ENCODE measurements at regions not wholly inside any gene's neighbourhood (a gene's known extent, or its start where the extent isn't known, plus 50 kb on each side); places are given as distances from the start of the nearest gene placed in this dataset.
"Not testable (repeated sequence)": the region's sequence is repeated elsewhere in the genome, so short reads cannot be mapped to it uniquely, and the experiment has no call there.

DNA sequence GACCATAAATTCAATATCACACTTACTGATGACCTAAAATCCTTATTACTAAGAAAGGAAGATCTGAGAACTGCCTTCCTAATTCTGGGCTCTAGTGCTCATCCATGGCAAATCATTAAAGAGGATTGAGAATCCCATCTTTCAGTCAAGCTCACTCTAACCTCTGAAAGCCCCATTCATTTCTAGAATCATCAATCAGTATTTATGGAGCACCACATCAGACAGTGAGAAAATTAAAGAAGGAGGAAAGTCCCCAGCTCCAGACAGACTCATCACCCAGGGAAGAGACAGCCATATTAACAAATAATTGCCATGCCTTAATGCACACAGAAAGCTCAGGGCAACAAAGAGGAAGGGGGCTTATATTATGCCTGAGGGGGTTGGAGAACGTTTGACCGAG, 256.1 kb upstream of the SOX9 start:
- no peaks in the 10 kb centered on the region for H3K4me1 ChIP-seq (ENCODE audit: control insufficient read depth in 2 of 2, insufficient read depth in 2 of 2, low read length in 2 of 2)
- no peaks in the 10 kb centered on the region for H3K36me3 ChIP-seq (ENCODE audit: control insufficient read depth in 2 of 2, insufficient read depth in 2 of 2, low read length in 1 of 2)
- no peaks in the 10 kb centered on the region for H3K27me3 ChIP-seq (ENCODE audit: control insufficient read depth in 2 of 2, insufficient read depth in 1 of 2, low read length in 1 of 2)
- no peak for DNase-seq (ENCODE audit: low read depth in 6 of 9, low spot score in 9 of 9)
- no peak overlapping the region for H3K4me3 ChIP-seq (ENCODE audit: low read length in 2 of 2)
- H3K27ac ChIP-seq (ENCODE audit: low read depth in 1 of 2, low read length in 1 of 2) = no peak overlapping the region
- WGBS = 88% methylated on average over 2 of the region's 2 CpGs
- H3K9me3 ChIP-seq (ENCODE audit: control insufficient read depth in 2 of 2, insufficient read depth in 1 of 2, low read length in 1 of 2) = peaks cover 0 to under 1% of the 10 kb centered on the region in 2 donors

DNA sequence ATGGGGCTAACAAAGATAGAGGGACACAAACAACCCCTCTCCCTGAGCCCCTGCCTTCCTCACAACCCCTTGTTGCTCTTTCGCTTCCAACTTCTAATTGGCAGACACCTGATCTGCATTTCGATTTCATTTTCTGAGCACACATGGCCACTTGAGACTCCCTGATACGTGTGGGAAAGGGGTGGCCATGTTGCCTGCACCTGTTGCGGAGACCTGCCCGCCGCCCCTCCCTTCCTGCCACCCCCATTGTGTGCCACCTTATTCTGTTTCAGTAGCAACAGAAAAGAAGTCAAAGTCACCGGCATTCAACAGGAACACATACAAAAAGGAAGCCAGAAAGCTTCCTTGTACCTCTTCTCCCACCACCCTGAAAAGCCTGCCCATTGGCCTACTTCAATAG, 254.7 kb upstream of the SOX9 start:
- Histone ChIP-seq H3K9me3 (ENCODE audit: control insufficient read depth in 2 of 2, insufficient read depth in 1 of 2, low read length in 1 of 2) (no peaks in the 10 kb centered on the region), H3K4me3 (ENCODE audit: low read length in 2 of 2) (no peak overlapping the region), H3K4me1 (ENCODE audit: control insufficient read depth in 2 of 2, insufficient read depth in 2 of 2, low read length in 2 of 2) (no peaks in the 10 kb centered on the region), H3K27me3 (ENCODE audit: control insufficient read depth in 2 of 2, insufficient read depth in 1 of 2, low read length in 1 of 2) (no peaks in the 10 kb centered on the region), H3K36me3 (ENCODE audit: control insufficient read depth in 2 of 2, insufficient read depth in 2 of 2, low read length in 1 of 2) (no peaks in the 10 kb centered on the region), H3K27ac (ENCODE audit: low read depth in 1 of 2, low read length in 1 of 2) (no peak overlapping the region)
- WGBS = 88% methylated on average over 7 of the region's 7 CpGs
- no peak for DNase-seq (ENCODE audit: low read depth in 6 of 9, low spot score in 9 of 9)

GRCh38 chr17:71869293-71869692, 251.5 kb upstream of the SOX9 start:
- DNase-seq (ENCODE audit: low read depth in 6 of 9, low spot score in 9 of 9) = no peak
- no peak overlapping the region for H3K4me3 ChIP-seq (ENCODE audit: low read length in 2 of 2)
- H3K27me3 ChIP-seq (ENCODE audit: control insufficient read depth in 2 of 2, insufficient read depth in 1 of 2, low read length in 1 of 2) = no peaks in the 10 kb centered on the region
- whole genome bisulfite sequencing = 78% methylated on average over 4 of the region's 4 CpGs
- no peaks in the 10 kb centered on the region for H3K4me1 ChIP-seq (ENCODE audit: control insufficient read depth in 2 of 2, insufficient read depth in 2 of 2, low read length in 2 of 2)
- no peaks in the 10 kb centered on the region for H3K36me3 ChIP-seq (ENCODE audit: control insufficient read depth in 2 of 2, insufficient read depth in 2 of 2, low read length in 1 of 2)
- no peak overlapping the region for H3K27ac ChIP-seq (ENCODE audit: low read depth in 1 of 2, low read length in 1 of 2)
- H3K9me3 ChIP-seq (ENCODE audit: control insufficient read depth in 2 of 2, insufficient read depth in 1 of 2, low read length in 1 of 2) = no peaks in the 10 kb centered on the region

GRCh38 chr17:71869841-71870545, 250.8 kb upstream of the SOX9 start:
- WGBS = 73% methylated on average over 6 of the region's 6 CpGs
- Histone ChIP-seq H3K4me3 (ENCODE audit: low read length in 2 of 2) (no peak overlapping the region), H3K4me1 (ENCODE audit: control insufficient read depth in 2 of 2, insufficient read depth in 2 of 2, low read length in 2 of 2) (no peaks in the 10 kb centered on the region), H3K27me3 (ENCODE audit: control insufficient read depth in 2 of 2, insufficient read depth in 1 of 2, low read length in 1 of 2) (no peaks in the 10 kb centered on the region), H3K27ac (ENCODE audit: low read depth in 1 of 2, low read length in 1 of 2) (no peak overlapping the region), H3K9me3 (ENCODE audit: control insufficient read depth in 2 of 2, insufficient read depth in 1 of 2, low read length in 1 of 2) (no peaks in the 10 kb centered on the region), H3K36me3 (ENCODE audit: control insufficient read depth in 2 of 2, insufficient read depth in 2 of 2, low read length in 1 of 2) (no peaks in the 10 kb centered on the region)
- DNase-seq (ENCODE audit: low read depth in 6 of 9, low spot score in 9 of 9) = no peak

DNA sequence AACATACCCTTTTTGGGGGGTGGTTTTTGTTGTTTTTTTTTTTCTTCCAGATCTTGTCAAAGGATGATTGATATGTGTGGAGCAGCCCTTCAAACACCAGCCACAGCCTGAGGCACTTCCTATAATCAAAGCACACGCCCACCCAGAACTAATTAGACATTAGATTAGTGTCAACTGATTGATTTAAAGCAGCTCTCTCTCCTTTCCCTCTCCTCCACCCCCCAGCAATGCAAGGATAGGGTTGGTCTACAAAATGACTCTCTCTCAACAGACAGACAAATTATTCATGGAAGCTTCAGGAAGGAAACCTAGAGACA, 250.3 kb upstream of the SOX9 start:
- Histone ChIP-seq H3K27me3 (ENCODE audit: control insufficient read depth in 2 of 2, insufficient read depth in 1 of 2, low read length in 1 of 2) (no peaks in the 10 kb centered on the region), H3K9me3 (ENCODE audit: control insufficient read depth in 2 of 2, insufficient read depth in 1 of 2, low read length in 1 of 2) (no peaks in the 10 kb centered on the region), H3K4me3 (ENCODE audit: low read length in 2 of 2) (no peak overlapping the region), H3K36me3 (ENCODE audit: control insufficient read depth in 2 of 2, insufficient read depth in 2 of 2, low read length in 1 of 2) (no peaks in the 10 kb centered on the region), H3K27ac (ENCODE audit: low read depth in 1 of 2, low read length in 1 of 2) (no peak overlapping the region), H3K4me1 (ENCODE audit: control insufficient read depth in 2 of 2, insufficient read depth in 2 of 2, low read length in 2 of 2) (no peaks in the 10 kb centered on the region)
- no peak for DNase-seq (ENCODE audit: low read depth in 6 of 9, low spot score in 9 of 9)
- WGBS = 13% methylated on average over 1 of the region's 1 CpG

- no peaks in the 10 kb centered on the region for H3K36me3 ChIP-seq (ENCODE audit: control insufficient read depth in 2 of 2, insufficient read depth in 2 of 2, low read length in 1 of 2)
- H3K4me1 ChIP-seq (ENCODE audit: control insufficient read depth in 2 of 2, insufficient read depth in 2 of 2, low read length in 2 of 2) = no peaks in the 10 kb centered on the region
- H3K4me3 ChIP-seq (ENCODE audit: low read length in 2 of 2) = no peak overlapping the region
- WGBS = 95% methylated on average over 6 of the region's 6 CpGs
- H3K27me3 ChIP-seq (ENCODE audit: control insufficient read depth in 2 of 2, insufficient read depth in 1 of 2, low read length in 1 of 2) = no peaks in the 10 kb centered on the region
- no peak for DNase-seq (ENCODE audit: low read depth in 6 of 9, low spot score in 9 of 9)
- no peak overlapping the region for H3K27ac ChIP-seq (ENCODE audit: low read depth in 1 of 2, low read length in 1 of 2)
- H3K9me3 ChIP-seq (ENCODE audit: control insufficient read depth in 2 of 2, insufficient read depth in 1 of 2, low read length in 1 of 2) = no peaks in the 10 kb centered on the region
Measured at GRCh38 chr17:71872843-71873485, 247.9 kb upstream of the SOX9 start.

GRCh38 chr17:71874773-71875172, 246.0 kb upstream of the SOX9 start:
- not testable (repeated sequence) for H3K36me3 ChIP-seq (ENCODE audit: control insufficient read depth in 2 of 2, insufficient read depth in 2 of 2, low read length in 1 of 2); DNase-seq (ENCODE audit: low read depth in 6 of 9, low spot score in 9 of 9); H3K4me3 ChIP-seq (ENCODE audit: low read length in 2 of 2); H3K4me1 ChIP-seq (ENCODE audit: control insufficient read depth in 2 of 2, insufficient read depth in 2 of 2, low read length in 2 of 2); H3K27ac ChIP-seq (ENCODE audit: low read depth in 1 of 2, low read length in 1 of 2); H3K9me3 ChIP-seq (ENCODE audit: control insufficient read depth in 2 of 2, insufficient read depth in 1 of 2, low read length in 1 of 2); H3K27me3 ChIP-seq (ENCODE audit: control insufficient read depth in 2 of 2, insufficient read depth in 1 of 2, low read length in 1 of 2)
- 84% methylated on average over 2 of the region's 2 CpGs for WGBS

DNA sequence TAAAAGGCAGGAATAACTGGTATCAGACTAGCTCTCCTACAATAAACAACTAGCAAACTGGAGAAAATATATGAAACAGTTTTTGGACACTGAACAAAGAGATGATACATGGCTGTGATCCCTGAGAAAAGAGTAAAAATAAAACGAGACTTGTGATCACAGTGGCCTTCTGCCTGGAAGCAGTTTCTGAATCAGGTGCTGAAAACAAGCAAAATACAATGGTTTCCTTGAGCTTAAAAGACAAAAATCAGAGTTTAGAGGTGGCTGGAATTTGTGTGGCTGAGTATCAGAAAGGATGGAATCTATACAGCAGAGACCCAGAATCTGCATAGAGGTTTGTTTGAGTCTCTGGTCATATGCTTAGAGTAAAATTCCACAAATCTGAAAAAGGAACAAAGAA, 242.5 kb upstream of the SOX9 start:
- Histone ChIP-seq H3K4me1 (ENCODE audit: control insufficient read depth in 2 of 2, insufficient read depth in 2 of 2, low read length in 2 of 2) (no peaks in the 10 kb centered on the region), H3K27me3 (ENCODE audit: control insufficient read depth in 2 of 2, insufficient read depth in 1 of 2, low read length in 1 of 2) (no peaks in the 10 kb centered on the region), H3K4me3 (ENCODE audit: low read length in 2 of 2) (no peak overlapping the region), H3K27ac (ENCODE audit: low read depth in 1 of 2, low read length in 1 of 2) (no peak overlapping the region), H3K9me3 (ENCODE audit: control insufficient read depth in 2 of 2, insufficient read depth in 1 of 2, low read length in 1 of 2) (no peaks in the 10 kb centered on the region), H3K36me3 (ENCODE audit: control insufficient read depth in 2 of 2, insufficient read depth in 2 of 2, low read length in 1 of 2) (no peaks in the 10 kb centered on the region)
- WGBS = 87% methylated on average over 1 of the region's 1 CpG
- no peak for DNase-seq (ENCODE audit: low read depth in 6 of 9, low spot score in 9 of 9)

DNA sequence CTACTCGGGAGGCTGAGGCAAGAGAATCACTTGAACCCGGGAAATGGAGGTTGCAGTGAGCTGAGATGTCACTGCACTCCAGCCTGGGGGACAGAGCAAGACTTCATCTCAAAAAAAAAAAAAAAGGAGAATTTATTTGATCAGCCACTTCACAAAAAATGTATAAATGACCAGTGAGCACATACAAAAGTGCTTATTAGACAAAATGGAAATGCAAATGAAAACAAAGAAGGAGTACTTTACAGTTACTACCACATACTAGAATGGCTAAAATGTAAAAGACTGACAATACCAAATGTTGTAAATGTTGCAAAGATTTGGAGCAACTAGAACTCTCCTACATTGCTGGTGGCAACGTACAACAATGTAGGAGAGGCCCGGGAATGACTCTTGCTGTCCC, 241.8 kb upstream of the SOX9 start:
- 91% methylated on average over 4 of the region's 4 CpGs for WGBS
- H3K9me3 ChIP-seq (ENCODE audit: control insufficient read depth in 2 of 2, insufficient read depth in 1 of 2, low read length in 1 of 2) = no peaks in the 10 kb centered on the region
- H3K4me3 ChIP-seq (ENCODE audit: low read length in 2 of 2) = no peak overlapping the region
- H3K4me1 ChIP-seq (ENCODE audit: control insufficient read depth in 2 of 2, insufficient read depth in 2 of 2, low read length in 2 of 2) = no peaks in the 10 kb centered on the region
- no peaks in the 10 kb centered on the region for H3K36me3 ChIP-seq (ENCODE audit: control insufficient read depth in 2 of 2, insufficient read depth in 2 of 2, low read length in 1 of 2)
- DNase-seq (ENCODE audit: low read depth in 6 of 9, low spot score in 9 of 9) = no peak
- H3K27me3 ChIP-seq (ENCODE audit: control insufficient read depth in 2 of 2, insufficient read depth in 1 of 2, low read length in 1 of 2) = no peaks in the 10 kb centered on the region
- H3K27ac ChIP-seq (ENCODE audit: low read depth in 1 of 2, low read length in 1 of 2) = no peak overlapping the region
